IMR-90 (cell line): ENCODE measurements at regions not wholly inside any gene's neighbourhood (a gene's known extent, or its start where the extent isn't known, plus 50 kb on each side); places are given as distances from the start of the nearest gene placed in this dataset.

Source experiments
- ATAC-seq: fragments of 200-7000 bp; cut with Tn5 transposase; 2 replicates; pipeline ENCODE4 v1.9.1; 2020; ENCODE audit warnings: low read depth, mild to moderate bottlenecking, moderate library complexity
- BruUV-seq: library from RNA; stranded (reverse); fragments of 400-500 nt; replicated peaks from 2 replicates; lab custom pipeline; 2021; lab: Mats Ljungman, UMichigan
- CTCF ChIA-PET: fragments of 300-600 bp; formaldehyde crosslinking; extraction: SDS; loops from one replicate; lab custom pipeline; 2021; ENCODE audit warnings: antibody characterized with exemption; lab: Yijun Ruan, JAX
- POLR2A ChIA-PET: fragments of 300-600 bp; sonication (Branson Sonifier 250); formaldehyde crosslinking; loops from one replicate; lab custom pipeline; 2022; ENCODE audit warnings: antibody characterized with exemption; ENCODE audit not compliant: unreplicated experiment; lab: Charles Lee
- DNase-seq: peaks from one replicate; pipeline ENCODE4 v3.0.0; 2013
- H2AFZ ChIP-seq: replicated peaks from 2 replicates; pipeline ENCODE3; 2013; ENCODE audit warnings: low read length, mild to moderate bottlenecking; ENCODE audit not compliant: poor library complexity
- H2AK5ac ChIP-seq: 2 replicates; pipeline ENCODE4 v1.6.1; 2013; ENCODE audit warnings: low read depth, low read length, inconsistent platforms
- H2AK9ac ChIP-seq: replicated peaks from 2 replicates; pipeline ENCODE3; 2013; ENCODE audit warnings: mild to moderate bottlenecking, low read depth, low read length, moderate library complexity; ENCODE audit not compliant: poor library complexity
- H2BK120ac ChIP-seq: 2 replicates; pipeline ENCODE4 v1.6.1; 2013; ENCODE audit warnings: low read depth, low read length, inconsistent platforms
- H2BK15ac ChIP-seq: 3 replicates; pipeline ENCODE4 v1.6.1; 2013; ENCODE audit warnings: low read depth, low read length, inconsistent platforms
- H2BK20ac ChIP-seq: 2 replicates; pipeline ENCODE4 v1.6.1; 2013; ENCODE audit warnings: low read depth, mild to moderate bottlenecking, inconsistent platforms, low read length, moderate library complexity
- H2BK5ac ChIP-seq: 2 replicates; pipeline ENCODE4 v1.6.1; 2013; ENCODE audit warnings: mild to moderate bottlenecking, low read depth, low read length, inconsistent platforms; ENCODE audit not compliant: poor library complexity, severe bottlenecking
- H3K14ac ChIP-seq: replicated peaks from 2 replicates; pipeline ENCODE4 v1.6.1; 2013; ENCODE audit warnings: low read depth, low read length, inconsistent platforms
- H3K18ac ChIP-seq: 2 replicates; pipeline ENCODE4 v1.6.1; 2013; ENCODE audit warnings: low read depth, low read length, control low read depth
- H3K23ac ChIP-seq: 2 replicates; pipeline ENCODE4 v1.6.1; 2013; ENCODE audit warnings: low read depth, low read length, inconsistent platforms
- H3K27ac ChIP-seq: 2 replicates; pipeline ENCODE4 v1.5.1; 2013; ENCODE audit warnings: mild to moderate bottlenecking, control low read depth, low read length; ENCODE audit not compliant: insufficient read depth
- H3K27me3 ChIP-seq: 2 replicates; pipeline ENCODE4 v1.6.1; 2013; ENCODE audit warnings: low read length; ENCODE audit not compliant: control insufficient read depth, insufficient read depth
- H3K36me3 ChIP-seq: 2 replicates; pipeline ENCODE4 v1.6.1; 2013; ENCODE audit warnings: low read length, mixed read lengths; ENCODE audit not compliant: control insufficient read depth, insufficient read depth
- H3K4ac ChIP-seq: 2 replicates; pipeline ENCODE4 v1.6.1; 2013; ENCODE audit warnings: low read depth, low read length, inconsistent platforms
- H3K4me1 ChIP-seq: 2 replicates; pipeline ENCODE4 v1.6.1; 2013; ENCODE audit warnings: low read length, mixed read lengths; ENCODE audit not compliant: control insufficient read depth, insufficient read depth
- H3K4me2 ChIP-seq: 2 replicates; pipeline ENCODE4 v1.6.1; 2013; ENCODE audit warnings: low read depth, mild to moderate bottlenecking, control low read depth, low read length, moderate library complexity
- H3K4me3 ChIP-seq: 2 replicates; pipeline ENCODE4 v1.5.1; 2013; ENCODE audit warnings: low read depth, mild to moderate bottlenecking, control low read depth, low read length, moderate library complexity; ENCODE audit not compliant: insufficient read depth
- H3K56ac ChIP-seq: 2 replicates; pipeline ENCODE4 v1.6.1; 2013; ENCODE audit warnings: low read length, inconsistent platforms; ENCODE audit not compliant: insufficient read depth; ENCODE audit errors: extremely low read depth
- H3K79me1 ChIP-seq, 2 experiments: 2 replicates each; pipeline ENCODE4 v1.6.1; 2013; ENCODE audit warnings: low read length in 2 of 2, inconsistent platforms in 1 of 2, low read depth in 1 of 2
- H3K9ac ChIP-seq: 2 replicates; pipeline ENCODE4 v1.6.1; 2013; ENCODE audit warnings: low read depth, low read length, control low read depth
- H3K9me1 ChIP-seq: 2 replicates; pipeline ENCODE4 v1.6.1; 2013; ENCODE audit warnings: low read length, inconsistent platforms; ENCODE audit not compliant: insufficient read depth
- H3K9me3 ChIP-seq: 2 replicates; pipeline ENCODE4 v1.6.1; 2013; ENCODE audit warnings: low read length; ENCODE audit not compliant: control insufficient read depth, insufficient read depth
- H4K20me1 ChIP-seq: 2 replicates; pipeline ENCODE4 v1.6.1; 2013; ENCODE audit warnings: low read length, inconsistent platforms; ENCODE audit not compliant: insufficient read depth
- H4K5ac ChIP-seq: 2 replicates; pipeline ENCODE4 v1.6.1; 2013; ENCODE audit warnings: mild to moderate bottlenecking, low read depth, low read length, control low read depth
- H4K8ac ChIP-seq, 2 experiments: 2 replicates each; pipeline ENCODE4 v1.6.1; 2013; ENCODE audit warnings: low read depth in 2 of 2, low read length in 2 of 2, control low read depth in 1 of 2, inconsistent platforms in 1 of 2
- H4K91ac ChIP-seq: 2 replicates; pipeline ENCODE4 v1.6.1; 2013; ENCODE audit warnings: low read depth, low read length, inconsistent platforms; ENCODE audit not compliant: insufficient read depth
- CEBPB ChIP-seq: IDR thresholded peaks from 2 replicates; pipeline ENCODE4 v1.6.1; 2012; ENCODE audit warnings: low read depth, low read length, improper control_type of control experiment
- CTCF ChIP-seq: conservative IDR thresholded peaks from 2 replicates; pipeline ENCODE4 v1.5.1; 2012; ENCODE audit warnings: mild to moderate bottlenecking, low read depth, low read length, improper control_type of control experiment
- MXI1 ChIP-seq: IDR thresholded peaks from 2 replicates; pipeline ENCODE4 v1.6.1; 2012; ENCODE audit warnings: low read depth, mild to moderate bottlenecking, low read length, moderate library complexity, borderline replicate concordance
- POLR2A ChIP-seq: IDR thresholded peaks from 2 replicates; pipeline ENCODE4 v1.6.1; 2012; ENCODE audit warnings: mild to moderate bottlenecking, low read depth, low read length
- RAD21 ChIP-seq: IDR thresholded peaks from 2 replicates; pipeline ENCODE4 v1.6.1; 2012; ENCODE audit warnings: low read length, improper control_type of control experiment
- WGBS, 2 experiments: methylation state at CpG; one replicate each; pipeline versions ENCODE4 v1.1.5 to v1.1.7; 2013; ENCODE audit warnings: missing lambda C conversion rate in 2 of 2; ENCODE audit not compliant: insufficient read length in 1 of 2; ENCODE audit errors: extremely low coverage in 2 of 2; 5-methylcytosine and 5-hydroxymethylcytosine counted together
- dilution Hi-C: fragments of 300-500 bp; cut with HindIII; formaldehyde crosslinking; loops from one replicate; pipeline ENCODE4 v1.14.3; 2018; ENCODE audit warnings: low sequenced_read_pairs; ENCODE audit not compliant: unreplicated experiment
- in situ Hi-C: fragments of 300-500 bp; cut with MboI; formaldehyde crosslinking; loops from 3 replicates; pipeline ENCODE4 v1.14.3; 2019; ENCODE audit warnings: low sequenced_read_pairs, inconsistent platforms, mixed read lengths
- intact Hi-C: fragments of 100-400 bp; cut with micrococcal nuclease; formaldehyde crosslinking; loops from 2 replicates; pipeline ENCODE4 v1.10.0; 2022
- TF ChIP-seq, protein P1 (sequence below): fragments of 150-350 bp; IDR thresholded peaks from 2 replicates; pipeline ENCODE4 v1.6.1; 2017; ENCODE audit warnings: mild to moderate bottlenecking, antibody characterized with exemption, low read length, low read depth

GRCh38 chr21:31457675-31458074 is 113.6 kb upstream of the TIAM1 start:
- Histone ChIP-seq H3K14ac (no peak overlapping the region), H3K56ac (no peak overlapping the region), H2AFZ (no peak overlapping the region), H2BK20ac (no peak overlapping the region), H3K79me1 (no peaks in the 10 kb centered on the region), H4K5ac (no peak overlapping the region), H3K4me2 (no peak overlapping the region), H2AK9ac (no peak overlapping the region), H2AK5ac (no peak overlapping the region), H3K23ac (no peak overlapping the region), H3K27ac (no peak overlapping the region), H3K4ac (no peak overlapping the region), H3K4me1 (no peaks in the 10 kb centered on the region), H3K9me3 (peaks cover 4% of the 10 kb centered on the region; the same call in 1 of the 2 replicates), H3K27me3 (no peaks in the 10 kb centered on the region), H4K8ac (no peak overlapping the region), H2BK15ac (no peak overlapping the region), H3K36me3 (no peaks in the 10 kb centered on the region), H3K9ac (no peak overlapping the region), H3K18ac (no peak overlapping the region), H4K20me1 (no peaks in the 10 kb centered on the region), H2BK5ac (no peak overlapping the region), H2BK120ac (no peak overlapping the region), H4K91ac (no peak overlapping the region), H3K4me3 (no peak overlapping the region), H3K9me1 (no peaks in the 10 kb centered on the region)
- in situ Hi-C loops (no loop called here), dilution Hi-C loops (no loop called here), intact Hi-C loops (no loop called here)
- no CpG with 5 or more reads among the region's 1 CpG for WGBS, 2 experiments
- no TSS peak for BruUV-seq
- ATAC-seq (no peak), DNase-seq (no peak)
- TF ChIP-seq MXI1 = no peak
- no peak for TF ChIP-seq CEBPB
- TF ChIP-seq RAD21 = no peak
- no peak for TF ChIP-seq POLR2A
- TF ChIP-seq, protein P1, sequence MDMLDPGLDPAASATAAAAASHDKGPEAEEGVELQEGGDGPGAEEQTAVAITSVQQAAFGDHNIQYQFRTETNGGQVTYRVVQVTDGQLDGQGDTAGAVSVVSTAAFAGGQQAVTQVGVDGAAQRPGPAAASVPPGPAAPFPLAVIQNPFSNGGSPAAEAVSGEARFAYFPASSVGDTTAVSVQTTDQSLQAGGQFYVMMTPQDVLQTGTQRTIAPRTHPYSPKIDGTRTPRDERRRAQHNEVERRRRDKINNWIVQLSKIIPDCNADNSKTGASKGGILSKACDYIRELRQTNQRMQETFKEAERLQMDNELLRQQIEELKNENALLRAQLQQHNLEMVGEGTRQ = no peak
- no peak for TF ChIP-seq CTCF
- POLR2A ChIA-PET = no interaction called here
- CTCF ChIA-PET = no interaction called here
